ENCODE measurements at regions not wholly inside any gene's neighbourhood (a gene's known extent, or its start where the extent isn't known, plus 50 kb on each side); places are given as distances from the start of the nearest gene placed in this dataset.

GRCh38 chr2:239789711-239790110, 235.4 kb downstream of the NDUFA10 start:
- CTCF ChIA-PET, result no interaction called here
- DNase-seq, result no peak
- no peaks in the 10 kb centered on the region for H3K36me3 Mint-ChIP-seq (ENCODE audit: low read depth)
- no peaks in the 10 kb centered on the region for H3K9me3 Mint-ChIP-seq
- POLR2A ChIA-PET, result no interaction called here
- H3K27ac Mint-ChIP-seq, result no peak overlapping the region
- H3K4me1 Mint-ChIP-seq, result no peaks in the 10 kb centered on the region
- H3K27me3 Mint-ChIP-seq, result peaks cover 14% of the 10 kb centered on the region
- no peak overlapping the region for H3K4me3 Mint-ChIP-seq

- peaks cover 20% of the 10 kb centered on the region for H3K27me3 Mint-ChIP-seq
- H3K27ac Mint-ChIP-seq, result no peak overlapping the region
- H3K36me3 Mint-ChIP-seq (ENCODE audit: low read depth), result no peaks in the 10 kb centered on the region
- H3K4me1 Mint-ChIP-seq, result no peaks in the 10 kb centered on the region
- no peaks in the 10 kb centered on the region for H3K9me3 Mint-ChIP-seq
- DNase-seq, result no peak
- ChIA-PET CTCF (no interaction called here), POLR2A (no interaction called here)
- H3K4me3 Mint-ChIP-seq, result no peak overlapping the region
Measured at GRCh38 chr2:239788576-239789098, 236.5 kb downstream of the NDUFA10 start.

GRCh38 chr2:239787538-239788050, 237.5 kb downstream of the NDUFA10 start:
- POLR2A ChIA-PET, result no interaction called here
- H3K9me3 Mint-ChIP-seq, result no peaks in the 10 kb centered on the region
- H3K27me3 Mint-ChIP-seq, result peaks cover 25% of the 10 kb centered on the region
- CTCF ChIA-PET, result no interaction called here
- H3K36me3 Mint-ChIP-seq (ENCODE audit: low read depth), result no peaks in the 10 kb centered on the region
- no peak overlapping the region for H3K4me3 Mint-ChIP-seq
- no peak for DNase-seq
- no peak overlapping the region for H3K27ac Mint-ChIP-seq
- H3K4me1 Mint-ChIP-seq, result no peaks in the 10 kb centered on the region

GRCh38 chr2:239786791-239787190, 238.4 kb downstream of the NDUFA10 start:
- Mint-ChIP-seq H3K36me3 (ENCODE audit: low read depth) (no peaks in the 10 kb centered on the region), H3K4me1 (no peaks in the 10 kb centered on the region), H3K9me3 (no peaks in the 10 kb centered on the region), H3K4me3 (no peak overlapping the region), H3K27ac (no peak overlapping the region), H3K27me3 (peaks cover 27% of the 10 kb centered on the region)
- ChIA-PET POLR2A (no interaction called here), CTCF (no interaction called here)
- no peak for DNase-seq

- H3K36me3 Mint-ChIP-seq (ENCODE audit: low read depth), result no peaks in the 10 kb centered on the region
- ChIA-PET POLR2A (no interaction called here), CTCF (no interaction called here)
- H3K4me3 Mint-ChIP-seq, result no peak overlapping the region
- no peak overlapping the region for H3K27ac Mint-ChIP-seq
- peaks cover 29% of the 10 kb centered on the region for H3K27me3 Mint-ChIP-seq
- H3K9me3 Mint-ChIP-seq, result no peaks in the 10 kb centered on the region
- DNase-seq, result no peak
- H3K4me1 Mint-ChIP-seq, result no peaks in the 10 kb centered on the region
Measured at GRCh38 chr2:239781454-239781853, 243.7 kb downstream of the NDUFA10 start.

GRCh38 chr2:239780236-239780994, 244.7 kb downstream of the NDUFA10 start:
- ChIA-PET CTCF (no interaction called here), POLR2A (no interaction called here)
- no peak for DNase-seq
- H3K27me3 Mint-ChIP-seq, result peaks cover 21% of the 10 kb centered on the region
- no peaks in the 10 kb centered on the region for H3K36me3 Mint-ChIP-seq (ENCODE audit: low read depth)
- H3K4me1 Mint-ChIP-seq, result no peaks in the 10 kb centered on the region
- H3K27ac Mint-ChIP-seq, result no peak overlapping the region
- no peaks in the 10 kb centered on the region for H3K9me3 Mint-ChIP-seq
- H3K4me3 Mint-ChIP-seq, result no peak overlapping the region

- no peak for DNase-seq
- H3K4me3 Mint-ChIP-seq, result no peak overlapping the region
- H3K9me3 Mint-ChIP-seq, result no peaks in the 10 kb centered on the region
- H3K27me3 Mint-ChIP-seq, result peaks cover 17% of the 10 kb centered on the region
- H3K27ac Mint-ChIP-seq, result no peak overlapping the region
- no peaks in the 10 kb centered on the region for H3K36me3 Mint-ChIP-seq (ENCODE audit: low read depth)
- H3K4me1 Mint-ChIP-seq, result no peaks in the 10 kb centered on the region
- ChIA-PET CTCF (no interaction called here), POLR2A (no interaction called here)
Measured at GRCh38 chr2:239779584-239779983, 245.6 kb downstream of the NDUFA10 start.

GRCh38 chr2:239778861-239779558, 246.1 kb downstream of the NDUFA10 start:
- POLR2A ChIA-PET, result no interaction called here
- H3K9me3 Mint-ChIP-seq, result no peaks in the 10 kb centered on the region
- no peaks in the 10 kb centered on the region for H3K36me3 Mint-ChIP-seq (ENCODE audit: low read depth)
- no peak overlapping the region for H3K27ac Mint-ChIP-seq
- H3K27me3 Mint-ChIP-seq, result peaks cover 16% of the 10 kb centered on the region
- no peak for DNase-seq
- H3K4me1 Mint-ChIP-seq, result no peaks in the 10 kb centered on the region
- H3K4me3 Mint-ChIP-seq, result no peak overlapping the region
- CTCF ChIA-PET, result no interaction called here

GRCh38 chr2:239778042-239778851, 246.9 kb downstream of the NDUFA10 start:
- DNase-seq, result no peak
- Mint-ChIP-seq H3K27ac (no peak overlapping the region), H3K36me3 (ENCODE audit: low read depth) (no peaks in the 10 kb centered on the region), H3K9me3 (no peaks in the 10 kb centered on the region), H3K27me3 (peaks cover 11% of the 10 kb centered on the region), H3K4me3 (no peak overlapping the region), H3K4me1 (no peaks in the 10 kb centered on the region)
- CTCF ChIA-PET, result no interaction called here
- POLR2A ChIA-PET, result no interaction called here

GRCh38 chr2:239777219-239777618, 247.9 kb downstream of the NDUFA10 start:
- ChIA-PET CTCF (no interaction called here), POLR2A (no interaction called here)
- no peak overlapping the region for H3K27ac Mint-ChIP-seq
- no peaks in the 10 kb centered on the region for H3K4me1 Mint-ChIP-seq
- H3K27me3 Mint-ChIP-seq, result peaks cover 9% of the 10 kb centered on the region
- DNase-seq, result no peak
- no peak overlapping the region for H3K4me3 Mint-ChIP-seq
- H3K9me3 Mint-ChIP-seq, result peaks cover 2% of the 10 kb centered on the region
- H3K36me3 Mint-ChIP-seq (ENCODE audit: low read depth), result no peaks in the 10 kb centered on the region

GRCh38 chr2:239776436-239777005, 248.6 kb downstream of the NDUFA10 start:
- H3K27ac Mint-ChIP-seq, result no peak overlapping the region
- no peak overlapping the region for H3K4me3 Mint-ChIP-seq
- no peak for DNase-seq
- no peaks in the 10 kb centered on the region for H3K4me1 Mint-ChIP-seq
- no peaks in the 10 kb centered on the region for H3K36me3 Mint-ChIP-seq (ENCODE audit: low read depth)
- CTCF ChIA-PET, result no interaction called here
- peaks cover 5% of the 10 kb centered on the region for H3K27me3 Mint-ChIP-seq
- H3K9me3 Mint-ChIP-seq, result peaks cover 4% of the 10 kb centered on the region
- POLR2A ChIA-PET, result no interaction called here

- POLR2A ChIA-PET, result no interaction called here
- H3K36me3 Mint-ChIP-seq (ENCODE audit: low read depth), result no peaks in the 10 kb centered on the region
- H3K4me3 Mint-ChIP-seq, result no peak overlapping the region
- DNase-seq, result no peak
- peaks cover 5% of the 10 kb centered on the region for H3K27me3 Mint-ChIP-seq
- CTCF ChIA-PET, result no interaction called here
- H3K4me1 Mint-ChIP-seq, result no peaks in the 10 kb centered on the region
- no peak overlapping the region for H3K27ac Mint-ChIP-seq
- peaks cover 9% of the 10 kb centered on the region for H3K9me3 Mint-ChIP-seq
Measured at GRCh38 chr2:239775623-239776435, 249.3 kb downstream of the NDUFA10 start.
